CD4-positive, alpha-beta T cell (primary cell): ENCODE measurements at regions not wholly inside any gene's neighbourhood (a gene's known extent, or its start where the extent isn't known, plus 50 kb on each side); places are given as distances from the start of the nearest gene placed in this dataset.

Experiments
- ATAC-seq: fragments of 200-7000 bp; cut with Tn5 transposase; one replicate; pipeline ENCODE4 v1.10.0; 2022; ENCODE audit warnings: mild to moderate bottlenecking; ENCODE audit not compliant: poor library complexity
- CTCF ChIA-PET: fragments of 350-600 bp; sonication (Branson Sonifier 250); formaldehyde crosslinking; loops from one replicate; lab custom pipeline; 2021; ENCODE audit warnings: antibody characterized with exemption, inconsistent platforms; lab: Charles Lee
- POLR2A ChIA-PET: fragments of 350-600 bp; sonication (Branson Sonifier 250); formaldehyde crosslinking; loops from one replicate; lab custom pipeline; 2021; ENCODE audit warnings: antibody characterized with exemption, inconsistent platforms; lab: Charles Lee
- DNase-seq, 14 experiments: peaks; one replicate each; pipeline ENCODE4 v3.0.0-alpha.2; 2013 to 2020; ENCODE audit warnings: mixed read lengths in 2 of 14
- H3K27ac ChIP-seq, 2 donors: one replicate each; pipeline versions ENCODE4 v1.5.1 to v1.7.0; 2013; ENCODE audit warnings: low read length in 2 of 2, low read depth in 1 of 2, mild to moderate bottlenecking in 1 of 2
- H3K27me3 ChIP-seq, 2 experiments: 1 replicate in 1 of 2; 2 replicates in 1 of 2; pipeline versions ENCODE4 v1.6.1 to v1.7.0; 2013; ENCODE audit warnings: low read length in 2 of 2, control low read depth in 1 of 2, mild to moderate bottlenecking in 1 of 2, moderate library complexity in 1 of 2; ENCODE audit not compliant: insufficient read depth in 2 of 2, control insufficient read depth in 1 of 2
- H3K36me3 ChIP-seq: one replicate; pipeline ENCODE4 v1.6.1; 2013; ENCODE audit warnings: low read length, control low read depth; ENCODE audit not compliant: insufficient read depth
- H3K4me1 ChIP-seq: one replicate; pipeline ENCODE4 v1.6.1; 2013; ENCODE audit warnings: low read length, control low read depth; ENCODE audit not compliant: insufficient read depth
- H3K4me3 ChIP-seq: one replicate; pipeline ENCODE4 v1.5.1; 2013; ENCODE audit warnings: mild to moderate bottlenecking, low read length, moderate library complexity
- H3K9me3 ChIP-seq, 2 experiments: 1 replicate in 1 of 2; 2 replicates in 1 of 2; pipeline versions ENCODE4 v1.6.1 to v1.7.0; 2013; ENCODE audit warnings: low read length in 2 of 2, mild to moderate bottlenecking in 2 of 2, control low read depth in 1 of 2, moderate library complexity in 1 of 2; ENCODE audit not compliant: control insufficient read depth in 1 of 2, insufficient read depth in 1 of 2
- H3K27ac Mint-ChIP-seq: one replicate; pipeline ENCODE4 v1.8.0; 2020; ENCODE audit warnings: mixed read lengths
- H3K27me3 Mint-ChIP-seq: one replicate; pipeline ENCODE4 v1.8.0; 2021; ENCODE audit warnings: mixed read lengths
- H3K36me3 Mint-ChIP-seq: one replicate; pipeline ENCODE4 v1.8.0; 2021; ENCODE audit warnings: low read depth, mixed read lengths
- H3K4me1 Mint-ChIP-seq: one replicate; pipeline ENCODE4 v1.8.0; 2021; ENCODE audit warnings: low read depth, mixed read lengths
- H3K4me3 Mint-ChIP-seq: one replicate; pipeline ENCODE4 v1.8.0; 2020; ENCODE audit warnings: mild to moderate bottlenecking, mixed read lengths
- H3K9me3 Mint-ChIP-seq: one replicate; pipeline ENCODE4 v1.8.0; 2020; ENCODE audit warnings: mixed read lengths
- CTCF ChIP-seq: fragments of 200-600 bp; IDR thresholded peaks from one replicate; pipeline ENCODE4 v1.8.0; 2022; ENCODE audit warnings: antibody characterized with exemption, mild to moderate bottlenecking
- intact Hi-C, 2 experiments: fragments of 100-400 bp; cut with DNase I in 1 of 2; cut with micrococcal nuclease in 1 of 2; formaldehyde crosslinking; loops; one replicate each; pipeline versions ENCODE4 v1.15.1 to v1.9.0; 2023 to 2025; cut with DNase I, micrococcal nuclease

GRCh38 chr13:70275841-70276240 lies 167.6 kb upstream of the KLHL1 start:
- H3K9me3 ChIP-seq, result no peaks in the 10 kb centered on the region
- H3K4me1 ChIP-seq, result no peaks in the 10 kb centered on the region
- ATAC-seq, result no peak
- Mint-ChIP-seq H3K4me1 (no peaks in the 10 kb centered on the region), H3K27ac (no peak overlapping the region), H3K9me3 (peaks cover 9% of the 10 kb centered on the region), H3K4me3 (no peak overlapping the region), H3K36me3 (no peaks in the 10 kb centered on the region), H3K27me3 (no peaks in the 10 kb centered on the region)
- no peak for DNase-seq
- intact Hi-C loops, result no loop called here
- ChIA-PET POLR2A (no interaction called here), CTCF (no interaction called here)
- no peaks in the 10 kb centered on the region for H3K36me3 ChIP-seq
- H3K27ac ChIP-seq, result no peak overlapping the region
- no peak overlapping the region for H3K4me3 ChIP-seq
- no peaks in the 10 kb centered on the region for H3K27me3 ChIP-seq
- no peak for TF ChIP-seq CTCF

- Mint-ChIP-seq H3K4me3 (no peak overlapping the region), H3K9me3 (peaks cover 6% of the 10 kb centered on the region), H3K27ac (no peak overlapping the region), H3K36me3 (no peaks in the 10 kb centered on the region), H3K27me3 (no peaks in the 10 kb centered on the region), H3K4me1 (no peaks in the 10 kb centered on the region)
- no peak for TF ChIP-seq CTCF
- intact Hi-C loops, result no loop called here
- no peaks in the 10 kb centered on the region for H3K27me3 ChIP-seq
- CTCF ChIA-PET, result no interaction called here
- no peaks in the 10 kb centered on the region for H3K4me1 ChIP-seq
- ATAC-seq (no peak), DNase-seq (no peak)
- no peak overlapping the region for H3K27ac ChIP-seq
- no peaks in the 10 kb centered on the region for H3K36me3 ChIP-seq
- POLR2A ChIA-PET, result no interaction called here
- H3K9me3 ChIP-seq, result peaks cover 0 to 13% of the 10 kb centered on the region in 2 experiments
- H3K4me3 ChIP-seq, result no peak overlapping the region
Observed at GRCh38 chr13:70255406-70255991, 147.2 kb upstream of the KLHL1 start.

GRCh38 chr13:70253834-70254233 lies 145.6 kb upstream of the KLHL1 start:
- ChIA-PET CTCF (no interaction called here), POLR2A (no interaction called here)
- no peaks in the 10 kb centered on the region for H3K36me3 Mint-ChIP-seq
- Histone ChIP-seq H3K4me3 (no peak overlapping the region), H3K4me1 (no peaks in the 10 kb centered on the region), H3K36me3 (no peaks in the 10 kb centered on the region), H3K9me3 (peaks cover 0 to 13% of the 10 kb centered on the region in 2 experiments), H3K27ac (no peak overlapping the region), H3K27me3 (no peaks in the 10 kb centered on the region)
- no peak for DNase-seq
- H3K27me3 Mint-ChIP-seq, result no peaks in the 10 kb centered on the region
- no peak overlapping the region for H3K27ac Mint-ChIP-seq
- no peak for ATAC-seq
- H3K4me1 Mint-ChIP-seq, result no peaks in the 10 kb centered on the region
- no peak for TF ChIP-seq CTCF
- H3K4me3 Mint-ChIP-seq, result no peak overlapping the region
- intact Hi-C loops, result no loop called here
- H3K9me3 Mint-ChIP-seq, result peaks cover 13% of the 10 kb centered on the region
